Superior temporal gyrus (tissue), 1 donor: ENCODE measurements at regions not wholly inside any gene's neighbourhood (a gene's known extent, or its start where the extent isn't known, plus 50 kb on each side); places are given as distances from the start of the nearest gene placed in this dataset.

ENCODE experiments used
- DNase-seq: peaks from one replicate; pipeline ENCODE4 v3.0.0-alpha.2; 2016; ENCODE audit errors: extremely low spot score

- DNase-seq, result no peak
Measured at GRCh38 chr14:95466506-95466905, 49.9 kb downstream of the SYNE3 start.

GRCh38 chr14:95465936-95466335 is 50.5 kb downstream of the SYNE3 start:
- DNase-seq, result no peak

GRCh38 chr14:95465358-95465757 is 51.1 kb downstream of the SYNE3 start:
- no peak for DNase-seq

- no peak for DNase-seq
Measured at GRCh38 chr14:95464514-95464913, 51.9 kb downstream of the SYNE3 start.

GRCh38 chr14:95464103-95464502 is 52.3 kb downstream of the SYNE3 start:
- DNase-seq, result no peak

GRCh38 chr14:95463171-95463901 is 53.1 kb downstream of the SYNE3 start:
- DNase-seq, result no peak

- no peak for DNase-seq
Measured at GRCh38 chr14:95462491-95462890, 54.0 kb downstream of the SYNE3 start.

- DNase-seq, result peak; percentile 83
Measured at GRCh38 chr14:95460647-95461478, 55.6 kb downstream of the SYNE3 start.

GRCh38 chr14:95458906-95459305 is 57.5 kb downstream of the SYNE3 start:
- DNase-seq, result no peak

- no peak for DNase-seq
Measured at GRCh38 chr14:95458459-95458858, 58.0 kb downstream of the SYNE3 start.

GRCh38 chr14:95456281-95456680 is 60.2 kb downstream of the SYNE3 start:
- DNase-seq, result peak; percentile 21

GRCh38 chr14:95455246-95455645 is 61.2 kb downstream of the SYNE3 start:
- DNase-seq, result no peak

- DNase-seq, result no peak
Measured at GRCh38 chr14:95453713-95453980, 62.8 kb downstream of the SYNE3 start.

GRCh38 chr14:95452893-95453712 is 63.3 kb downstream of the SYNE3 start:
- DNase-seq, result no peak

- DNase-seq, result peak; percentile 40
Measured at GRCh38 chr14:95452176-95452892, 64.1 kb downstream of the SYNE3 start.

- no peak for DNase-seq
Measured at GRCh38 chr14:95449131-95449530, 67.3 kb downstream of the SYNE3 start.

- no peak for DNase-seq
Measured at GRCh38 chr14:95446470-95446869, 70.0 kb downstream of the SYNE3 start.

- no peak for DNase-seq
Measured at GRCh38 chr14:95445676-95446075, 70.8 kb downstream of the SYNE3 start.

GRCh38 chr14:95445161-95445560 is 71.3 kb downstream of the SYNE3 start:
- no peak for DNase-seq

GRCh38 chr14:95444132-95445129 is 72.0 kb downstream of the SYNE3 start:
- no peak for DNase-seq

GRCh38 chr14:95442633-95443021 is 73.8 kb downstream of the SYNE3 start:
- peak; percentile 95 for DNase-seq
